GM12892 (cell line): ENCODE measurements at regions not wholly inside any gene's neighbourhood (a gene's known extent, or its start where the extent isn't known, plus 50 kb on each side); places are given as distances from the start of the nearest gene placed in this dataset.

ENCODE experiments used
- POLR2A ChIP-seq: IDR thresholded peaks from 2 replicates; pipeline ENCODE4 v1.6.1; 2011; ENCODE audit warnings: low read depth, low read length, control low read depth
- POLR2AphosphoS5 ChIP-seq: IDR thresholded peaks from 2 replicates; pipeline ENCODE4 v1.6.1; 2011; ENCODE audit warnings: low read depth, low read length, control low read depth

DNA sequence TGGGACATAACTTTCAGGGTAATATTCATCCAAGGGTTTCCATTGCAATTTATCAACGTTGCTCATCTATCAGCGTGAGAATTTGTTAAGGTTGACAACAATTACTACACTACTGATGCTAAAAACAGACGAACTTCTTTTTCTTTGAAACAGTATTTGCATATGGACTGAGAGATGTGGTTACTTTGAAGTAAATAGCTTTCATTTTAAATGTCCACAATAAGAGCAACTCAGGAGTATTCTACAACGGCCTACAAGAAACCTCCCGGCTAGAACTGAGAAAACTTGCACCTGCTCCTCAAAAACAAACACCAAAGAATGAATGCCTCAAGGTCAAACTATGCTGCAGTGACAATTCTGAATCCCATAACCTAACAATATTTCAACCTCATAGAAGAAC lies 238.4 kb downstream of the IRS2 start:
- TF ChIP-seq POLR2AphosphoS5 (no peak), POLR2A (no peak)
